22Rv1 (cell line): ENCODE measurements at regions not wholly inside any gene's neighbourhood (a gene's known extent, or its start where the extent isn't known, plus 50 kb on each side); places are given as distances from the start of the nearest gene placed in this dataset.

Experiments
- H3K27ac ChIP-seq: fragments of 450-650 bp; 2 replicates; pipeline ENCODE4 v1.5.1; 2017
- CTCF ChIP-seq: fragments of 450-650 bp; IDR thresholded peaks from 2 replicates; pipeline ENCODE4 v1.5.1; 2017; ENCODE audit warnings: mild to moderate bottlenecking
- ZFX ChIP-seq: fragments of 450-650 bp; IDR thresholded peaks from 2 replicates; pipeline ENCODE4 v1.6.1; 2017; ENCODE audit warnings: antibody characterized with exemption, borderline replicate concordance

- H3K27ac ChIP-seq: no peak overlapping the region
- TF ChIP-seq ZFX (no peak), CTCF (no peak)
These were observed 202.7 kb upstream of the SLC35B3 start for GRCh38 chr6:8637896-8638597.

- no peak for TF ChIP-seq CTCF
- no peak for TF ChIP-seq ZFX
- no peak overlapping the region for H3K27ac ChIP-seq
These were observed 198.4 kb upstream of the SLC35B3 start for GRCh38 chr6:8633762-8634161.

- no peak overlapping the region for H3K27ac ChIP-seq
- TF ChIP-seq ZFX (no peak), CTCF (no peak)
These were observed 193.4 kb upstream of the SLC35B3 start for GRCh38 chr6:8628736-8629135.

GRCh38 chr6:8628063-8628462 is 192.7 kb upstream of the SLC35B3 start:
- H3K27ac ChIP-seq: no peak overlapping the region

GRCh38 chr6:8627085-8627861 is 191.9 kb upstream of the SLC35B3 start:
- TF ChIP-seq ZFX (no peak), CTCF (no peak)
- H3K27ac ChIP-seq: no peak overlapping the region

More at GRCh38 chr6:8628063-8628462, 192.7 kb upstream of the SLC35B3 start:
- TF ChIP-seq CTCF (no peak), ZFX (no peak)

GRCh38 chr6:8624665-8625064 is 189.3 kb upstream of the SLC35B3 start:
- H3K27ac ChIP-seq: no peak overlapping the region
- TF ChIP-seq CTCF (no peak), ZFX (no peak)

GRCh38 chr6:8623441-8623840 is 188.1 kb upstream of the SLC35B3 start:
- no peak overlapping the region for H3K27ac ChIP-seq
- TF ChIP-seq CTCF (no peak), ZFX (no peak)
